Esophagus squamous epithelium (tissue), 5 donors: ENCODE measurements at regions not wholly inside any gene's neighbourhood (a gene's known extent, or its start where the extent isn't known, plus 50 kb on each side); places are given as distances from the start of the nearest gene placed in this dataset.

Experiments
- DNase-seq: peaks from one replicate; lab custom pipeline; 2025; lab: John Stamatoyannopoulos, UW
- H3K27ac ChIP-seq, 4 donors: fragments of 200-600 bp; sonication (generic); one replicate each; pipeline ENCODE4 v1.5.1; 2016 to 2019; ENCODE audit warnings: mild to moderate bottlenecking in 1 of 4
- H3K27me3 ChIP-seq, 4 donors: fragments of 200-600 bp; sonication (generic); 1 replicate in 3 of 4; 2 replicates in 1 of 4; pipeline versions ENCODE4 v1.5.1 to v1.6.0; 2017 to 2021; ENCODE audit warnings: antibody characterized with exemption in 1 of 4
- H3K36me3 ChIP-seq, 3 donors: fragments of 200-600 bp; sonication (generic); one replicate each; pipeline ENCODE4 v1.5.1; 2016 to 2019
- H3K4me1 ChIP-seq, 3 donors: fragments of 200-600 bp; sonication (generic); one replicate each; pipeline ENCODE4 v1.5.1; 2017 to 2019
- H3K4me3 ChIP-seq, 4 donors: fragments of 200-600 bp; sonication (generic); 1 replicate in 3 of 4; 2 replicates in 1 of 4; pipeline ENCODE4 v1.5.1; 2016 to 2019; ENCODE audit warnings: mild to moderate bottlenecking in 2 of 4, moderate library complexity in 1 of 4
- H3K9me3 ChIP-seq, 3 donors: fragments of 200-600 bp; sonication (generic); one replicate each; pipeline ENCODE4 v1.5.1; 2016 to 2019
- POLR2A ChIP-seq, 4 donors: fragments of 450-650 bp; IDR thresholded peaks; one replicate each; pipeline ENCODE4 v1.6.1; 2017; ENCODE audit warnings: antibody characterized with exemption in 4 of 4, mild to moderate bottlenecking in 4 of 4, moderate library complexity in 3 of 4
- WGBS, 2 donors: methylation state at CpG; one replicate each; pipeline ENCODE4 v1.1.5; 2018; 5-methylcytosine and 5-hydroxymethylcytosine counted together
- intact Hi-C: fragments of 100-400 bp; cut with DNase I; formaldehyde crosslinking; loops from one replicate; pipeline ENCODE4 v1.15.0; 2022
- TF ChIP-seq, protein P1 (sequence below), 6 experiments: fragments of 450-650 bp in 4 of 6; fragments of 200-600 bp in 2 of 6; sonication (generic) in 2 of 6; IDR thresholded peaks; one replicate each; pipeline ENCODE4 v1.5.1; 2016 to 2019; ENCODE audit warnings: antibody characterized with exemption in 6 of 6, mild to moderate bottlenecking in 4 of 6, moderate library complexity in 4 of 6
- donor health status: DM: yes; HTN: yes; CAD: no.

DNA sequence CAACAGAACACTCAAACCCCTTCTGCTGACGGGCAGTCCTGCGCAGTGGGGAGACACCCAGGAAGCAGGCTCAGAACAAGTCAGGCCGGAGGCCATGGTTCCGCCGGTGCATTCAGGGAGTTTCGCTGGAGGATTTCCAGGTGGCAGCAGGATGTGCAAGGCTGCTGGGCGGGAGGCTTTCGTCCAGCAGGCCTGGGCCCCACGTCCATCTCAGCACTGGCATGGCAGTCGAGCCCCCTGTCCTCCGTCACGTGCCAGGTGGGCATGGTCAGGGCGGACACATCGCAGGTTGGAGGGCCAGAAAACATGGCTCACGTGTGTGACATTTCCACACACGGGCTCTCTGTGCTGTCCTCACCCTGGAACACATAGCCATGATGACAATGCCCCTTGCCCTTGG lies 299.9 kb upstream of the IRX2 start:
- Histone ChIP-seq H3K27me3 (peaks cover 0 to 4% (median 0%) of the 10 kb centered on the region in 4 donors), H3K36me3 (no peaks in the 10 kb centered on the region), H3K4me1 (no peaks in the 10 kb centered on the region), H3K4me3 (no peak overlapping the region), H3K9me3 (no peaks in the 10 kb centered on the region), H3K27ac (no peak overlapping the region)
- DNase-seq, result no peak
- WGBS, 2 donors, result 73% methylated on average over 5 of the region's 16 CpGs; no CpG with 5 or more reads in 1 of the 2 donors
- intact Hi-C loops, result no loop called here
- TF ChIP-seq POLR2A (IDR thresholded peaks at IDR 0.05), result no peak
- TF ChIP-seq, protein P1, sequence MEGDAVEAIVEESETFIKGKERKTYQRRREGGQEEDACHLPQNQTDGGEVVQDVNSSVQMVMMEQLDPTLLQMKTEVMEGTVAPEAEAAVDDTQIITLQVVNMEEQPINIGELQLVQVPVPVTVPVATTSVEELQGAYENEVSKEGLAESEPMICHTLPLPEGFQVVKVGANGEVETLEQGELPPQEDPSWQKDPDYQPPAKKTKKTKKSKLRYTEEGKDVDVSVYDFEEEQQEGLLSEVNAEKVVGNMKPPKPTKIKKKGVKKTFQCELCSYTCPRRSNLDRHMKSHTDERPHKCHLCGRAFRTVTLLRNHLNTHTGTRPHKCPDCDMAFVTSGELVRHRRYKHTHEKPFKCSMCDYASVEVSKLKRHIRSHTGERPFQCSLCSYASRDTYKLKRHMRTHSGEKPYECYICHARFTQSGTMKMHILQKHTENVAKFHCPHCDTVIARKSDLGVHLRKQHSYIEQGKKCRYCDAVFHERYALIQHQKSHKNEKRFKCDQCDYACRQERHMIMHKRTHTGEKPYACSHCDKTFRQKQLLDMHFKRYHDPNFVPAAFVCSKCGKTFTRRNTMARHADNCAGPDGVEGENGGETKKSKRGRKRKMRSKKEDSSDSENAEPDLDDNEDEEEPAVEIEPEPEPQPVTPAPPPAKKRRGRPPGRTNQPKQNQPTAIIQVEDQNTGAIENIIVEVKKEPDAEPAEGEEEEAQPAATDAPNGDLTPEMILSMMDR (IDR thresholded peaks at IDR 0.05), result no peak

DNA sequence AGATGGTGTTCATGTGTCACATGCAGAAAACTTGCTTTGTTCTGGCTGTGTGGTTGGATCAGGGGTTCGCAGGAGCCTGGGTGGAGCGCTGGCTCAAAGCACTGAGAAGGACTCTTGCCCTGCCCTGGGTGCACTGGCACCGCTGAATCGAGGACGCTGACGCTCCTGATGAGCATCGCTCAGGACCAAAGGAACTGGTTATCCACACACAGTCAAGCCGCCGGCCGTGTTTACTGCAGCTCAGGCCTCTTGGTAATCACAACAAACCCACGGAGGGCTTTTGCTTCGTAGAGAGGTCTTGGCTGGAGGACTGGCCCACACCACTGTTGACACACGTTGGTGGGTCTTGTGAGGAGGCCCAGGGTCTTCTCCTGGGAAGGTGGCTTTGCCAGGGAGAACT lies 299.4 kb upstream of the IRX2 start:
- Histone ChIP-seq H3K27ac (no peak overlapping the region), H3K9me3 (no peaks in the 10 kb centered on the region), H3K36me3 (no peaks in the 10 kb centered on the region), H3K4me1 (no peaks in the 10 kb centered on the region), H3K4me3 (no peak overlapping the region), H3K27me3 (peaks cover 0 to 4% (median 0%) of the 10 kb centered on the region in 4 donors)
- no peak for DNase-seq
- 89% methylated on average over 11 of the region's 13 CpGs; no CpG with 5 or more reads in 1 of the 2 donors for WGBS, 2 donors
- intact Hi-C loops, result no loop called here
- TF ChIP-seq, protein P1 (IDR thresholded peaks at IDR 0.05), result no peak
- TF ChIP-seq POLR2A (IDR thresholded peaks at IDR 0.05), result no peak

DNA sequence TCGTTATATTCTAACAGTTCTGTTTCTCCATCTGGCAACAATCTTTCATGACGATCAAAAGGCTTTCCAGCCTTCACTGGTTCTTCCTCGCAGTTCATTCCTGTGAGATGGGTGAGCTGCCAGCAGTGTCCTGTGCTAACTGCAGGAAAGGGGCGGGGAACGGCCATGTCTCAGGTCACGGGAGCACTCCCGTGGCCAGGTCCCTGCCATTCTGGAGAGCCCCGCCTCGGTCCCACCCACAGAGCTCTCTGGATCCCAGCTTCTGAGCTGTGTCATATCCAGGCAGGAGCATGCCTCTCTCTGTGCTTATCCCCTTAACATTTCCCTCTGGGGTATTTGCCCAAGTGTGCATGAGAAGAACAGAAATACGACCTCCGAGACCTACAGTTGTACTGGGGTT lies 297.8 kb upstream of the IRX2 start:
- DNase-seq, result no peak
- intact Hi-C loops, result no loop called here
- peaks cover 0 to 3% (median 0%) of the 10 kb centered on the region in 4 donors for H3K27me3 ChIP-seq
- H3K36me3 ChIP-seq, result no peaks in the 10 kb centered on the region
- no peak for TF ChIP-seq POLR2A (IDR thresholded peaks at IDR 0.05)
- TF ChIP-seq, protein P1 (IDR thresholded peaks at IDR 0.05), result no peak
- no peaks in the 10 kb centered on the region for H3K4me1 ChIP-seq
- H3K4me3 ChIP-seq, result no peak overlapping the region
- H3K9me3 ChIP-seq, result no peaks in the 10 kb centered on the region
- H3K27ac ChIP-seq, result no peak overlapping the region
- 62 to 81% methylated on average over 5 to 7 of the region's 11 CpGs for WGBS, 2 donors

DNA sequence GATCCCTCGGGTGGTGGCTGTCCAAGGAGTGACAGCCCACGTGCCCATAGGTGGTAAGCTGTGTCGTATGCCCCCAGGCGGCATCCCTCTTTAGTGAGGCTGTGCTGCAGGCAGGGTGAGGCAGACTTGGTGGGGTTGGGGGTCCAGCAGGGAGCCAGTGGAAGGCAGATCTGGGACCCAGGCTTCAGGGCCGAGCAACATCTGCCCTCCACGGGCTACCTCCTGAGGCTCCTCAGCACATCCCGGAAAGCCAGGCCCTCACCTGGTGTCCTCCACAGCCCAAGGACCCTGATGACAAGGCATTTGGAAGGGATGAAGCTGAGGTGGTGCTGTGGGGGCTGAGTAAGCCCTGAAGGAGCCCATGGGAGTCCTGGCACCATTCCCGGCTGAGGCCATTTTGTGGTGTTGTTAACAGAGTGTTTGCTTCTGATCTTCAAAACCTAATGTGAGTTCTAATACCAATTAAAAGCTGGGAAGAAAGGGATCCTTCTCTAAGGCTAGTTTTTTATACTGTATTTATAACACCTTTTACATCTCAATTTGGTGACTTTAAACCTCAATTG lies 295.8 kb upstream of the IRX2 start:
- TF ChIP-seq POLR2A (IDR thresholded peaks at IDR 0.05), result no peak
- TF ChIP-seq, protein P1 (IDR thresholded peaks at IDR 0.05), result no peak
- H3K4me1 ChIP-seq, result no peaks in the 10 kb centered on the region
- H3K27me3 ChIP-seq, result no peaks in the 10 kb centered on the region
- H3K36me3 ChIP-seq, result no peaks in the 10 kb centered on the region
- H3K9me3 ChIP-seq, result no peaks in the 10 kb centered on the region
- no peak overlapping the region for H3K27ac ChIP-seq
- intact Hi-C loops, result no loop called here
- no peak for DNase-seq
- WGBS, 2 donors, result 82 to 100% methylated on average over 1 to 3 of the region's 8 CpGs
- no peak overlapping the region for H3K4me3 ChIP-seq

DNA sequence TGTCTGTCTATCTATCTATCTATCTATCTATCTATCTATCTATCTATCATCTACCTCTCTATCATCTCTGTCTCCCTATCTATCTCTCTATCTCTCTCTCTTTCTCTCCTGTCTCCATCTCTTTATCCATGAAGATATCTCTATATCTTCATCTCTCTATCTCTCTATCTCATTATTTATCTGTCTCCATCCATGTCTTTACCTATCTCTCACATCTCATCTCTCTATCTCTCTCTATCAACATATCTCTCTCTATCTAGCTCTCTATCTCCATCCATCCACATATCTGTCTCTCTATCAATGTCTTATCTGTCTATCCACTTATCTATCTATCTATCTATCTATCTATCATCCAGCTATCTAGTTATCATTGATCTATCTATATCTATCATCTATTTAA lies 292.1 kb upstream of the IRX2 start:
- no peaks in the 10 kb centered on the region for H3K4me1 ChIP-seq
- H3K27me3 ChIP-seq, result no peaks in the 10 kb centered on the region
- DNase-seq, result no peak
- no peak overlapping the region for H3K27ac ChIP-seq
- H3K4me3 ChIP-seq, result no peak overlapping the region
- TF ChIP-seq, protein P1 (IDR thresholded peaks at IDR 0.05), result no peak
- TF ChIP-seq POLR2A (IDR thresholded peaks at IDR 0.05), result no peak
- H3K9me3 ChIP-seq, result no peaks in the 10 kb centered on the region
- H3K36me3 ChIP-seq, result no peaks in the 10 kb centered on the region
- intact Hi-C loops, result no loop called here
